ENCODE measurements at regions not wholly inside any gene's neighbourhood (a gene's known extent, or its start where the extent isn't known, plus 50 kb on each side); places are given as distances from the start of the nearest gene placed in this dataset.

DNA sequence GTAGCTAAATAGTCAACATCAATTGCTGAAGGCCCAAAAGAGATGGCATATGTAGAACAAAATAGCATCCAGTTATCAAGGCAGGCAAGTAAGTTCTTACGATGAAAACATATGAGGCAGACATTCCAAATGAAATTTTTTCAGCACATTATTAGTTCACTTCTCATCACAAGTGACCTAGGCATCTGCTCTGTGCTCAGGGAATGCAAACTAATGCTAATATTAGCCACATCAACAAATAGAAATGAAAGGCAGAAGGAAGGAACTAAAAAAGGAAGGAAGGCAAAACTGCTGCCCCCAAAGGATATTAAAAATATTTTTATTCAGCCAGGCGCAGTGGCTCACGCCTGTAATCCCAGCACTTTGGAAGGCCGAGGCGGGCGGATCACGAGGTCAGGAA, 51.2 kb upstream of the ROCK1 start:
- H3K9me3 ChIP-seq (ENCODE audit: severe bottlenecking), result no peaks in the 10 kb centered on the region
- TF ChIP-seq, protein P1, sequence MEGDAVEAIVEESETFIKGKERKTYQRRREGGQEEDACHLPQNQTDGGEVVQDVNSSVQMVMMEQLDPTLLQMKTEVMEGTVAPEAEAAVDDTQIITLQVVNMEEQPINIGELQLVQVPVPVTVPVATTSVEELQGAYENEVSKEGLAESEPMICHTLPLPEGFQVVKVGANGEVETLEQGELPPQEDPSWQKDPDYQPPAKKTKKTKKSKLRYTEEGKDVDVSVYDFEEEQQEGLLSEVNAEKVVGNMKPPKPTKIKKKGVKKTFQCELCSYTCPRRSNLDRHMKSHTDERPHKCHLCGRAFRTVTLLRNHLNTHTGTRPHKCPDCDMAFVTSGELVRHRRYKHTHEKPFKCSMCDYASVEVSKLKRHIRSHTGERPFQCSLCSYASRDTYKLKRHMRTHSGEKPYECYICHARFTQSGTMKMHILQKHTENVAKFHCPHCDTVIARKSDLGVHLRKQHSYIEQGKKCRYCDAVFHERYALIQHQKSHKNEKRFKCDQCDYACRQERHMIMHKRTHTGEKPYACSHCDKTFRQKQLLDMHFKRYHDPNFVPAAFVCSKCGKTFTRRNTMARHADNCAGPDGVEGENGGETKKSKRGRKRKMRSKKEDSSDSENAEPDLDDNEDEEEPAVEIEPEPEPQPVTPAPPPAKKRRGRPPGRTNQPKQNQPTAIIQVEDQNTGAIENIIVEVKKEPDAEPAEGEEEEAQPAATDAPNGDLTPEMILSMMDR (IDR thresholded peaks at IDR 0.05; ENCODE audit: low read depth, low read length), result no peak
- H3K27me3 ChIP-seq (ENCODE audit: insufficient read depth, low read depth, severe bottlenecking), result peaks cover 55% of the 10 kb centered on the region
- H3K27ac ChIP-seq, result no peak overlapping the region
- H3K36me3 ChIP-seq, result no peaks in the 10 kb centered on the region
- no peak overlapping the region for H3K4me3 ChIP-seq (ENCODE audit: low read depth, low read length)
- no peak for DNase-seq

DNA sequence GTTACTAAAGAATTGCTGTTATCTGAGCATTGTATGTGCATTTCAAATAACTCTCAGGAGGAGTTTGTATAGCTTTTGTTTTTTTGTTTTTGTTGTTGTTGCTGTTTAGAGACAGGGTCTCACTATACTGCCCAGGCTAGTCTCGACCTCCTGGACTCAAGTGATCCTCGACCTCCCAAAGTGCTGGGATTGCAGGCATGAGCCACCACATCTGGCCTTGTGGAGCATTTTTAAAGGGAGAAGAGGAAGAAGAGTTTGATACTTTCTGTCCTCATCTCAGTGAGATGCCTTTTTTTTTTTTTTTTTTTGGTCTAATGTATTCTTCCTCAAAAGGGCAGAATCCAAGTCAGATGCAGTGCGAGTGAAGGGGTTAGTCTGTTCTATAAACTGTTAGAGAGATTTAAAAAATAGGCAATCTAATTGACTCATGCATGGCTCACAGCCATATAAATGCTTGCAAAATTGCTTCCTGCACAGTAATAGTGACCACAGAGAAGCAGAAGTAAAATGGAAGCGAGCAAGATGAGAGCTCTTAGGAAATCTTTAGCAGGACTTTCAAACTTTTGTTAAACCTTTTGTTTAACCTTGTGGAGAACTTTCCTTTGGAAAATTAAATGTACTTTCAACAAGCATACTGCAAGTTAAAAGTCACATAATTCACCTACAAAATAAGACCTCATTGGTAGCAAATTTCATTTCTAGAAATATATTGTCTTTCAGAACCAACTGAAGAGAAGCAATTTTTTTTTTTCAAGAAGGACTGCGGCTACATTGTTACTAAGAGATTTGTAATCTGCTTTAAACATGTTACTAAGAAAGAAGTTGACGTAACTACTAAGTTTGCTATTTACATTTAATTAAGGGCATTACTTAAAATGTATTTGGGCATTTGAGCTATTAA, 52.3 kb upstream of the ROCK1 start:
- H3K27me3 ChIP-seq (ENCODE audit: insufficient read depth, low read depth, severe bottlenecking), result peaks cover 52% of the 10 kb centered on the region
- no peak for DNase-seq
- TF ChIP-seq, protein P1 (IDR thresholded peaks at IDR 0.05; ENCODE audit: low read depth, low read length), result no peak
- no peaks in the 10 kb centered on the region for H3K36me3 ChIP-seq
- H3K4me3 ChIP-seq (ENCODE audit: low read depth, low read length), result no peak overlapping the region
- no peak overlapping the region for H3K27ac ChIP-seq
- no peaks in the 10 kb centered on the region for H3K9me3 ChIP-seq (ENCODE audit: severe bottlenecking)

DNA sequence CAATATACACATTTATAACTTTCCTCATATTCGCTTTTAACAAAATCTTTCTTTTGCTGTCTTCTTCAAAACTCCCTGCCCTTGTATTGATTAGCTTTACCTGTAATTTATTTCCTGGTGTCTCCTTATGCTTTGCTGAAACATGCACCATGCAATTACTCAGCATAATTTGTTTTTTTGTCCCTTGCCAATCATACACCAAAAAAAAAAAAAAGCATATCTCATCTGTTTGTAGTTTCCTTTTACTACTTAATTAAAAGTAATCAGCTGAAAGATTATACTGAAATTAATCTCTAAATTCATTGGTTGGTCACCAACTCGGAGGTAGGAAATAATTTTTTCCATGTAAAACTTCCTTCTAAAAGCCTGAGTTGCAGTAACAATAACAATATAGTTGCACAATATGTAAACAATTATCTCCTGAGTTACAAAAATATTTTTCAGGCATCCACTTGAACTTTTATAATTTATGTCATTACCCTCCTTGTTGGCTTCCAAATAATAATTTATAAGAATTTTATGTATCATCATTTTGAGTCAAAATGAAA, 53.0 kb upstream of the ROCK1 start:
- no peak overlapping the region for H3K27ac ChIP-seq
- TF ChIP-seq, protein P1 (IDR thresholded peaks at IDR 0.05; ENCODE audit: low read depth, low read length), result no peak
- peaks cover 55% of the 10 kb centered on the region for H3K27me3 ChIP-seq (ENCODE audit: insufficient read depth, low read depth, severe bottlenecking)
- DNase-seq, result no peak
- H3K4me3 ChIP-seq (ENCODE audit: low read depth, low read length), result no peak overlapping the region
- no peaks in the 10 kb centered on the region for H3K36me3 ChIP-seq
- no peaks in the 10 kb centered on the region for H3K9me3 ChIP-seq (ENCODE audit: severe bottlenecking)

DNA sequence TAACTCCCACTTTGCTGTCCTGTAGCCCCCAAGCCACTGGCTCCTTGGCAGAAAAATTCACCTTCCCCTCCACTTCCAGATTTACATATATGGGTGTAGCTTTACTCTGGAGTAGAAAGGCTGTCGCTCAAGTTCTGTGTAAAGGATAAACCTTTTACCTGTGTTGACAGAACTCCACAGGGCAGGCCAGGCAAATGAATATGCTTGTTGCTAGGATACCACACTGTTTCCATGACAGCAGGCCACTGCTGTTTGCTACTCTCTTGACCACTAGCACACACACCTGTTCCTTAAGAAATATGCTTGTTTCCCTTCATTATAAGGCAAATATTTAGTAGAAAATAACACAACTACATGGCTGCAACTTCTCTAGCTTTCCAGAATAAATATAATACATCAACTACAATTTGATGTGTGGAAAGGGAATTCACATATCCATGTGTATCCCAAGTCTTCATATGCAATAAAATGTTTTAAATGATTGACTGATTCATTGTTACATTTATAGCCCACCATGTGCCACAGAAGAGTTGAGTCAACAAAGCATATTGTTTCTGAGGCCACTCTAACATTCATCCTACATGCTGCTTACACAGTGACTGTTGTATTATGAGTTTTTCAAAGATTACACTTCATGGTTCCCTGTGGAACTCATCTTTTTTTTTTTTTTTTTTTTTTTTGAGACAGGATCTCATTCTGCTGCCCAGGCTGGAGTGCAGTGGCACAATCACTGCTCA, 56.2 kb upstream of the ROCK1 start:
- Histone ChIP-seq H3K9me3 (ENCODE audit: severe bottlenecking) (no peaks in the 10 kb centered on the region), H3K27me3 (ENCODE audit: insufficient read depth, low read depth, severe bottlenecking) (peaks cover 61% of the 10 kb centered on the region), H3K27ac (no peak overlapping the region), H3K4me3 (ENCODE audit: low read depth, low read length) (no peak overlapping the region), H3K36me3 (no peaks in the 10 kb centered on the region)
- DNase-seq, result no peak
- TF ChIP-seq, protein P1 (IDR thresholded peaks at IDR 0.05; ENCODE audit: low read depth, low read length), result no peak

DNA sequence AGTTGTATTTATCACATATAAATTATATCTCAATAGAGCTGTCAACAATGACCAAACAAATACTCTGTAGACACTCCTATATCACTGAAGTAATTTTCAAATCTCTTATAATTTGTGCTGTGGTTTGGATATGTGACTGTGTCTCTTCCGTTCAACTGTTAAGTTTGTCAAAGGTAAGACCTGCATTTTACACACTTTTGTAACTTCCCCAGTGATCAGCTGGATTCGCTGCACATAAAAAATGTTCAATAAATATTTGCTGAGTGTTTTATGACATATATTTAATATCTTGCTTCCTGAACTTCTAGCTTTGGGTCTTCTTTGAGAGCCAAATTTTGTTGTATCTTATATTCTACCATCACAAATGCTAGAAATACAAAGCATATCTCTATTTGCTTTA, 57.3 kb upstream of the ROCK1 start:
- TF ChIP-seq, protein P1 (IDR thresholded peaks at IDR 0.05; ENCODE audit: low read depth, low read length), result no peak
- no peak overlapping the region for H3K27ac ChIP-seq
- H3K4me3 ChIP-seq (ENCODE audit: low read depth, low read length), result no peak overlapping the region
- H3K36me3 ChIP-seq, result no peaks in the 10 kb centered on the region
- no peaks in the 10 kb centered on the region for H3K9me3 ChIP-seq (ENCODE audit: severe bottlenecking)
- peaks cover 66% of the 10 kb centered on the region for H3K27me3 ChIP-seq (ENCODE audit: insufficient read depth, low read depth, severe bottlenecking)
- no peak for DNase-seq

All from WERI-Rb-1 (cell line).